Retinal pigment epithelial cell (primary cell): ENCODE measurements at regions not wholly inside any gene's neighbourhood (a gene's known extent, or its start where the extent isn't known, plus 50 kb on each side); places are given as distances from the start of the nearest gene placed in this dataset.

Source experiments
- DNase-seq: peaks from one replicate; pipeline ENCODE4 v3.0.0-alpha.2; 2010; ENCODE audit warnings: low read depth
- H3K4me3 ChIP-seq: 2 replicates; pipeline ENCODE4 v1.5.1; 2011; ENCODE audit warnings: mild to moderate bottlenecking, low read length, control low read depth, moderate library complexity
- TF ChIP-seq, protein P1 (sequence below): conservative IDR thresholded peaks from 2 replicates; pipeline ENCODE4 v1.5.1; 2011; ENCODE audit warnings: low read depth, low read length, control low read depth, inconsistent platforms

DNA sequence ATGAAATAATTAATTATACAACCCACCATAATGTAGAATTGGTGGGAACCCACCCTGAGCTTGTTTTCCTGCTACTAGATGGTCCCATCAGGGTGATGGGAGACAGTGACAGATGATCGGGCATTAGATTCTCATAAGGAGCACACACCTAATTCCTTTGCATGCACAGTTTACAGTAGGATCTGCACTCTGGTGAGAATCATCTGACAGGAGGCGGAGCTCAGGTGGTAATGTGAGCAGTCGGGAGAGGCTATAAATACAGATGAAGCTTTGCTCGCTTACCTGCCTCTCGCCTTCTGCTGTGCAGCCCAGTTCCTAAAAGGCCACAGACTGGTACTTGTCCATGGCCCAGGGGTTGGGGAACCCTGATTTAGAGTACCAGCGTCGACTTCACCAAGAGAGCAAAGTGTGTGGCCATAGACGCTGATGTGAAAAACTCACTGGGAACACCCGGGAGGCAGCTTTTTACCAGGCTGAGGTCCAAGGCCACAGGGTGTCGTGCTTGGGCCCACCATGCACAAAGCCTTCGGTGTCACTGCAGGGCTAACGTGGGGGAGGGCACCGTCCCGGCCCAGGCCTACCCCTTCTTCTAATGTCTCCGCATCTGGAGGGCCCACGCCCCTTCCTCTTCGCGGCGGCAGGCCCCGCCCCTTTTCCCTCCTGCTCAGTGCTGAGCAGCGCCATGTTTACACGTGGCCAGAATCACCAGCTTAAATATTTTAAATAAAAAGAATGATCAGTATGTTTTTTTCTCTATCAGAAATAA lies 296.8 kb upstream of the HDAC4 start:
- H3K4me3 ChIP-seq = no peak overlapping the region
- no peak for DNase-seq
- TF ChIP-seq, protein P1, sequence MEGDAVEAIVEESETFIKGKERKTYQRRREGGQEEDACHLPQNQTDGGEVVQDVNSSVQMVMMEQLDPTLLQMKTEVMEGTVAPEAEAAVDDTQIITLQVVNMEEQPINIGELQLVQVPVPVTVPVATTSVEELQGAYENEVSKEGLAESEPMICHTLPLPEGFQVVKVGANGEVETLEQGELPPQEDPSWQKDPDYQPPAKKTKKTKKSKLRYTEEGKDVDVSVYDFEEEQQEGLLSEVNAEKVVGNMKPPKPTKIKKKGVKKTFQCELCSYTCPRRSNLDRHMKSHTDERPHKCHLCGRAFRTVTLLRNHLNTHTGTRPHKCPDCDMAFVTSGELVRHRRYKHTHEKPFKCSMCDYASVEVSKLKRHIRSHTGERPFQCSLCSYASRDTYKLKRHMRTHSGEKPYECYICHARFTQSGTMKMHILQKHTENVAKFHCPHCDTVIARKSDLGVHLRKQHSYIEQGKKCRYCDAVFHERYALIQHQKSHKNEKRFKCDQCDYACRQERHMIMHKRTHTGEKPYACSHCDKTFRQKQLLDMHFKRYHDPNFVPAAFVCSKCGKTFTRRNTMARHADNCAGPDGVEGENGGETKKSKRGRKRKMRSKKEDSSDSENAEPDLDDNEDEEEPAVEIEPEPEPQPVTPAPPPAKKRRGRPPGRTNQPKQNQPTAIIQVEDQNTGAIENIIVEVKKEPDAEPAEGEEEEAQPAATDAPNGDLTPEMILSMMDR = no peak

DNA sequence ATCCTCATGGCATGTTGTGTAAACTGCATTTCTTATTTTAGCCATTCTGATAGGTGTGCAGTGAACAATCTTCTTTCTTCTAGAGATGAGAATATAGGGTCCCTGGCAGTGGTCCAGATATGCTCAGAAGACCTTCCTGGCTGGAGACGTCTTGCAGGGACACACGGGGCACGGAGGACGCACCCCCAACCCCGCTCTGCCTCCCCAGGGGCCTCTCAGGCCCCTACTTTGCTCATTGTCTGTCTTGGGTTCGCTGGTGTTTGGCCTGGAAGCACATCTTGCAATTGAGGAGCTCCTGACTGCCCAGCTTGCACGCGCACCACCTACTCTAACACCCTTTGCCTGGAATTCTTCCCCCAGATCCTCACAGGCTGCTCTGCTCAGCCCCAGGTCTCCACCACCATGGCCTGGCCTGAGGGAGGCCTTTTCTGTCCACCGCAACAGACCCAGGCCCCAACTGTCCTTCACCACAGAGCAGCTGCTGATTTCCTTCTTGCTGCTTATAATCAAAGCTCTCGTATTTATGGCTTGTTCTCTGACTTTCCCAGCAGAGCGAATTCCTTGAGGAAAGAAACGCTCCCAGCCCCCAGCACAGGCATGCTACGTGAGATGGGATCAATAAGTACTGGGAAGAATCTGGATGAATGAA lies 295.9 kb upstream of the HDAC4 start:
- no peak overlapping the region for H3K4me3 ChIP-seq
- TF ChIP-seq, protein P1 = no peak
- no peak for DNase-seq

DNA sequence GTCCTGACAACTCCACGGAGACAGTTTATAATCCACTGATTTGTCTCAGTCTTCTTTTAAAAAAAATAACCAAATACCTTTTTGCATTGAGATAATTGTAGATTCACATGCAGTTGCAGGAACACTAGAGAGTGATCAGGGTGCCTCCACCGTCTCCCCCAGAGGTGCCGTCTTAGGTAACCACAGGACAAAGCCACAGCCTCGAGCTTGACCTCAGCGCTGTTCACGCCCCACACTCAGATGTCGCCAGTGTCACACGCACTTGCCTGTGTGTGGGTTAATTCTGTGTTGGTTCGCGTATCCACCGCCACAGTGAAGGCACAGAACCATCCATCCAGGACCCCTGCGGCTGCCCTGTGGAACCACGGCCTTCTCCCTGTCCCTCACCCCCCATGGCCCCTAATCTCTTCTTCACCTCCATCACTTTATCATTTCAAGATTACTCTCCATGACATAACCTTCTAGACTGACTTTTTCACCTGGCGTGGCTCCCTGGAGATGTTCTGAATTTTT lies 295.0 kb upstream of the HDAC4 start:
- DNase-seq = no peak
- TF ChIP-seq, protein P1 = no peak
- no peak overlapping the region for H3K4me3 ChIP-seq

DNA sequence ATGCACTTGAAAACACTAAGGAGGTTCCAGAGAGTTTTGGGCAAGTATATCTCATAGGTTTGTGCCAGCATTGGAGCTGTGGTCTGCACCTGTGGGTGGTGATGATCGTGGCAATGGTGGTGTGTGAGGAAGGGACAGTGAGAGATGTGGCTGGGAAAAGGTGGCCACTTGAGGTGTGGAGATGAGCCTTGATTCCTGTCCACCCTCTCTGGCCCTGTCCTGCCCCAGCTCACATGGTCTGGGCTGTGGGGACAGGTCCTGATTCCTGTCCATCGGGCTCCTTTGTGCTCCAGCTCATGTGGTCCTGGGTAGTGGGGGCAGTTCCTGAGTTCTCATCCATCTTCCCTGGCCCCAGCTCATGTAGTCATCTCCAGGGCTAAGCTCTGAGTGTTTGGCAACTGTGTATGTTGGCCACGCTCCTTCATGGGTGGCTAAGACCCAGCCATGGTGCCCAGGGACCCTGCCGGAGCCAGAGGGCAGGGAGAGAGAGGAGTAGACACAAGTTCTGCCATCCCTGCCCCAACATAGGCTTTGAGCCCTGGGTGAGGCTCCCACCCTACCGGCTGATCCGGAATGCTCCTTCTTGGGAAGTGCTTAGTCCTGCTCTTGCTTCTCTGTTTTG lies 294.4 kb upstream of the HDAC4 start:
- TF ChIP-seq, protein P1 = no peak
- DNase-seq = no peak
- H3K4me3 ChIP-seq = no peak overlapping the region

DNA sequence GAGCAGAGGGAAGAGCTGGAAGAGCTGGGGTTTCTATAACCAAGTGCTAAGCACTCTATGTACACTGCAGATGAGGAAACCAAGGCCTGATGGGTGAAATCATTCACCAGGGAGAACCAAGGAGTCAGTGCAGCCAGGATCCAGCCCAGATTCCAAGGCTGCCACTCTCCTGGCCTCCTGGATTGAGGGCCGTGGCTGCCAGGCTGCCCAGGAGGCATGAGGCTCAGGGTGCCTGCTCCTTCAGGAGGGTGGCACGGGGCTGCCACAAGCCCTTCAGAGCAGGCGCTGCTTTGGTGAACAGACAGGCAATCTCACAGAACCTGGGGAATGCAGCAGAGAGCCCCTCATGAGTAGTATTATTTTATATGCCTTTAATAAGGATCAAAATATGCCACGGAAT lies 293.7 kb upstream of the HDAC4 start:
- no peak for DNase-seq
- no peak overlapping the region for H3K4me3 ChIP-seq
- TF ChIP-seq, protein P1 = no peak

DNA sequence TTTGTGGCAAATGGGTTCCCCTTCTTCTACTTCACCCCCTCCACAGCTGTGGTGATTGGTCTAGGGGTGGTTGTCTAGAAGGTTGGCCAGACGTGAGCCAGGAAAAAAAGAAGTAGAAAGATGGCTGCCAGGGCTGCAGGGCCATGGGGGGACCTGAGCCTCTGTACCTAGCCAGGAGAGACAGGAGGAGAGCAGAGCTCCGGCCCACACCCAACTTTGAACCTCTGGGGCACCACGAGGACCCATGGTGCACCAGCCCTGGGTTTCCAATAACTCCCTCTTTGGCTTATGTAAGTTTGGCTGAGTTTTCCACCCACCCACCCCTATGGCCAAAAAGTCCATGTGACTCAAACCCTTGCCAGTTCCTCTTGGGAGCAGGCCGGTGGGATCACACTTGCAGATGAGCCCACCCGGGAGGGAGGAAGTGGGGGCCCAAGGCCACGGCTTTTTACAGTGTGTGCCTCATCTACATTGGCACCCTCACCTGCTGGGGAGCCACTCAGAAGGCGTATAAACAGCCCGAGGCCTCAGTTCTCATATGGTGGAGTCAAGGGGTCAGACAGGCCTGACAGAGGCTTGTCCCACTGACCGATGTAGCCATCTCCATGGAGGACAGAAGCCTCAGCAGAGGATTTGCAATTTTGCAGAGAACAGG lies 293.1 kb upstream of the HDAC4 start:
- TF ChIP-seq, protein P1 = no peak
- no peak overlapping the region for H3K4me3 ChIP-seq
- no peak for DNase-seq
